ENCODE measurements at regions not wholly inside any gene's neighbourhood (a gene's known extent, or its start where the extent isn't known, plus 50 kb on each side); places are given as distances from the start of the nearest gene placed in this dataset.
A peak's percentile ranks its signal among the peaks of the same experiment; 100 is the strongest.
"Not testable (repeated sequence)": the region's sequence is repeated elsewhere in the genome, so short reads cannot be mapped to it uniquely, and the experiment has no call there.

DNA sequence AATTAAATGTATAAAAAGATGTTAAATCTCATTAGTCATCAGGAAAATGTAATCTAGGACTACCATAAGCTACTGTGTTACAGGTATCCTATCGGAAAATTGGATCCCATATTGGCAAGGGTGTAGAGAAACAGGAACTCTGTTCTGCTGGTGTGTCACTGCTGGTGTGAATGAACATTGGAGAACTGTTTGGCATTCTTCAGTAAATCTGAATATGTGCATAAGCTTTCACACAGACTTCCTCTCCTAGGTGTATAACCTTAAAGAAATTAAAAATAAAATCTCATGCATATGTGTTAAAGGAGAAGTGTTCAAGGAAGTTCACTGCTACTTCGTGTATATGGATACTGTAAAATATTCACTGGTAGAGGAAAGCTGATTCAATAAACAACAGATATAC is 484.6 kb upstream of the TLE4 start:
- no peak for DNase-seq

DNA sequence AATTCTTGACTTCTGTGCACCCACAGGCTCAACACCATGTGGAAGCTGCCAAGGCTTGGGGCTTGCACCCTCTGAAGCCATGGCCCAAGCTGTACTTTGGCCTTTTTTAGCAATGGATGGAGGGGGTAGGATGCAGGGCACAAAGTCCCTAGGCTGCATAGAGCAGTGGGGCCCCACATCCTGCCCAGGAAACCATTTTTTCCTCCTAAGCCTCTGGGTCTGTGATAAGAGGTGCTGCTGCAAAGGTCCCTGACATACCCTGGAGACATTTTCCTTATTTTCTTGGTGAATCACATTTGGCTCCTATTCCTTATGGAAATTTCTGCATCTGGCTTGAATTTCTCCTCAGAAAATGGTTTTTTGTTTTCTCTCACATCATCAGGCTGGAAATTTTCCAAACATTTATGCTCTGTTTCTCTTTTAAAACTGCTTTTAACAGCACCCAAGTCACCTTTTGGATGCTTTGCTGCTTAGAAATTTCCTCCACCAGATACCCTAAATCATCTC is 482.7 kb upstream of the TLE4 start:
- DNase-seq = no peak

DNA sequence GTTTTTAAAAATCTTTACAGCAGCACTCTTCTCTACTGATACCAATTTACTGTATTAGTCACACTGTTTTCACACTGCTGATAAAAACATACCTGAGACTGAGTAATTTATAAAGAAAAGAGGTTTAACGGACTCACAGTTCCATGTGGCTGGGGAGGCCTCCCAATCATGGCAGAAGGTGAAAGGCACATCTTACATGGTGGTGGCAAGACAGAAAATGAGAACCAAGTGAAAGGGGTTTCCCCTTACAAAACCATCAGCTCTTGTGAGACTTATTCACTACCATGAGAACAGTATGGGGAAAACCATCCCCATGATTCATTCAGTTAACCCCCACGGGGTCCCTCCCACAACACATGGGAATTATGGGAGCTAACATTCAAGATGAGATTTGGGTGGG is 481.9 kb upstream of the TLE4 start:
- not testable (repeated sequence) for DNase-seq

DNA sequence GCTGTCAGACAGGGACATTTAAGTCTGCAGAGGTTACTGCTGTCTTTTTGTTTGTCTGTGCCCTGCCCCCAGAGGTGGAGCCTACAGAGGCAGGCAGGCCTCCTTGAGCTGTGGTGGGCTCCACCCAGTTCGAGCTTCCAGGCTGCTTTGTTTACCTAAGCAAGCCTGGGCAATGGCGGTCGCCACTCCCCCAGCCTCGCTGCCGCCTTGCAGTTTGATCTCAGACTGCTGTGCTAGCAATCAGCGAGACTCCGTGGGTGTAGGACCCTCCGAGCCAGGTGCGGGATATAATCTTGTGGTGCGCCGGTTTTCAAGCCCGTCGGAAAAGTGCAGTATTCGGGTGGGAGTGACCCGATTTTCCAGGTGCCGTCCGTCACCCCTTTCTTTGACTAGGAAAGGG is 468.5 kb upstream of the TLE4 start:
- DNase-seq = not testable (repeated sequence)

DNA sequence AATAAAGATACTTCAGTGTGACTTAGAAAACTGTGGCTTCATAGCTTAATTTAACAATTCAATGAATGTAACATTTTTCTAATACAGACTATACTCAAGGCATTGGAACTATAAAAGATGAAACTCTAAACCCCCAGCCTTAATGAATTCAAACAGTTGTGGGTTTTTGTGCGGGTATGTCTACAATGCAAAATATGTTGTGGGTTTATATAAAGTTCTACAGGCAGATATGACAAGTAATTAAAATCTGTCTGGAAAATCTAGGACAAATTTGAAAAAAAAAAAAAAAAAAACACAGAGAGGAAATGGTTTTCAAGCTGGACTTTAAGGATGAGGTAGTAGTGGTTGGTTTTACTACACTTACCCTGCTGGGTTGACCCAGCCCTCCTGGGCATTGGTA is 467.5 kb upstream of the TLE4 start:
- DNase-seq = no peak

DNA sequence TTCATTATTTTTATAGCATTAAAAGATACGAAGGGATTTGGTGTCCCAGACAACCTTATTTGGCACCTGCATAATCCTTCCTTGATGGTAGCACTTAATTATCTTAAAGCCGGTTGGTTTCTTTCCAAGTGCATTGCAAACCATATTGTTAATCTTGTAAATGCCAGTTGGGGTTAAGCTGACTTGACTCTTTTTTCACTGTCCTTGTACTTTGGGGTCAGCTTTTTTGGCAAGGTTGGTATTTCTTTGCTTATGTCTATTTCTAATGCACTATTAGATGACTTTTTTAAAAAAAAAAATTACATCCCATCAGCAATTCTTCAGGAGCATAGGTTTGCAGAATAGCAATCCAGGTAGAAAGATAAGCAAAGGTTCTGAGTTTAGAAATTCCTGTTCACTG is 466.8 kb upstream of the TLE4 start:
- DNase-seq = no peak

DNA sequence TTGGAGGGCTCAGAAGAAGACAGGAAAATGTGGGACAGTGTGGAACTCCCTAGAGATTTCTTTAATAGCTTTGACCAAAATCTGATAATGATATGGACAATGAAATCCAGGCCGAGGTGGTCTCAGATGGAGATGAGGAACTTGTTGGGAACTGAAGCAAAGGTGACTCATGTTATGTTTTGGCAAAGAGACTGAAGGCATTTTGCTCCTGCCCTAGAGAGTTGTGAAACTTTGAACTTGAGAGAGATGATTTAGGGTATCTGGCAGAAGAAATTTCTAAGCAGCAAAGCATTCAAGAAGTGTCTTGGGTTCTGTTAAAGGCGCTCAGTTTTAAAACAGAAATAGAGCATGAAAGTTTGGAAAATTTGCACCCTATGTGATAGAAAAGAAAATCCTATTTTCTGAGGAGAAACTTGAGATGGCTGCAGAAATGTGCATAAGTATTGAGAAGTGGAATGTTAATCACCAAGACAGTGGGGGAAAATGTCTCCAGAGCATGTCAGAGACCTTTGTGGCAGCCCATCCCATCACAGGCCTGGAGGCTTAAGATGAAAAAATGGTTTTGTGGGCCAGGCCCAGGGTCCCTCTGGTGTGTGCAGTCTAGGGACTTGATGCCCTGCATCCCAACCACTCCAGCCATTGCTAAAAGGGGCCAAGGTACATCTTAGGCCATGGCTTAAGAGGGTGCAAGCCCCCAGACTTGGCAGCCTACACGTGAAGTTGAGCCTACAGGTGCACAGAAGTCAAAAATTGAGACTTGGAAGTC is 463.7 kb upstream of the TLE4 start:
- no peak for DNase-seq

DNA sequence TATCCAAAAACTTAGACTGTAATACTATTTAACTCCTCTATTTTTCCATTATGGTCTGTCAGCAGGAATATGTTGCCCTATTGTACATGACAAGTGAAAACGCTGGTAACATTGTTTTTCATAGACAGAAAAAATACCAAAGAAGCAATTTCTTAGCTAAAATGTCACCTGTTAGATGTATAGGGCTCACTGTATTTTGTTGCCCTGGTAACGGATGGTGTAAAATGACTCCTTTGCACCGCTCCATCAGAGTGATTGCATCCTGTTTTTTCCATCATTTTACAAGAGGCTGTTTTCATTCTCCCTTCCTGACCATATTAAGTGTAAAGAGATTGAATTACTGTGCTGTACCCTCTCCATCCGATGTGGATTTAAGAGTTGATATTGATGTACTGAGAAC is 460.1 kb upstream of the TLE4 start:
- no peak for DNase-seq

DNA sequence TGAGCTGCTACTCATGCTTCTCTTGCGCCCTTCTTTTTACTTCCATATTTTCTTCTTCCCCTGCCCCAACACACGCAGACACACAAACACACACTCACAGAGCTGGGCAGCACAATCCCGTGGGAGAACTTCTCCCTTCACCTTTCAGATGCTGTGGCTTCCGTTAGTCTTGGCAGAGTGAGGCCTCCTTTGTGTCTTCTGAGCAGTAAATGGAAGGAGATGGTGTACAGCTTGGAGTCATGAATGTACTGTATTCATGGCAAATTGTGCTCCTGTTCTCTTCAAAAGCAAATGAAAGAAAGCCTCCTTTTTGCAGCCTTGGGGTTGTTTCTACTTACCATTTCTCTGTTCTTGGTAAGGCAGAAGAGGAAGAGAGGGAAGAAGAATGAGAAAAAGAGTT is 456.6 kb upstream of the TLE4 start:
- no peak for DNase-seq

DNA sequence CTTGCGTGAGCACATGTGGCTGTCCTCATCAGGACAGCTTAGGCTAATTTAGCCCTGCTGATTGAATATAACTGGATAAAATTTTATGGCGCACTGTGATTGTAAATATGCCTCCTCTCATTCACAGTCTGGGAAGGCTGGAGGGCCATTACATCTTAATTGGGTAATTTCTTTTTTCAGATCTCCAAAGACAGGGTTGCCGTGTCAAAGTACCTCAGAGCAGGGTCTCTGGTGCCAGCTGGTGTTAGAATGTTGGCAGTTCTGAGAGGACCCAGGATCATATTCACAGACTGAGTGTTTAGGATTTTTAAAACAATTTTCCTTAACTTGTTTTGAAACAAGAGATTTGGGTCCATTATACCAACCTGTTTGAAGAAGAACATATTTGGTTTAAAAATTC is 455.7 kb upstream of the TLE4 start:
- no peak for DNase-seq

DNA sequence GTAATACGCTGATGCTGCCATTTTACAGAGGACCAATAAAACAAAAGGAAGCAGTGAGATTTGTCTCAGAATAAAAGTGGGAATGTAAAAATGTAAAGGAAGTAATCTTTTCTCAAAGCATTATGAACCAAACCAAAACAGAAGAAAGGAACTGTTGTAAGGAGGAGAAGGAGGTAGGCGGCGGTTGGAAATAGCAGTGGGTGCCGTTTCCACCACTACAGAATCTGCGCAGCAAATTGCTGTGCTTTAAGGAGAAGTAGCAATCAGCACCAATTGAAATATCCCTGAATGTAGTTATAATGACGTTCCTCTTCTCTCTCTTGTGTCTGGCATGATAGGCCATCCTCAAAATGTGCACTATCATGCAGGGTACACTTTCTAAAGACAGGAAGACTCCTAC is 455.1 kb upstream of the TLE4 start:
- no peak for DNase-seq

DNA sequence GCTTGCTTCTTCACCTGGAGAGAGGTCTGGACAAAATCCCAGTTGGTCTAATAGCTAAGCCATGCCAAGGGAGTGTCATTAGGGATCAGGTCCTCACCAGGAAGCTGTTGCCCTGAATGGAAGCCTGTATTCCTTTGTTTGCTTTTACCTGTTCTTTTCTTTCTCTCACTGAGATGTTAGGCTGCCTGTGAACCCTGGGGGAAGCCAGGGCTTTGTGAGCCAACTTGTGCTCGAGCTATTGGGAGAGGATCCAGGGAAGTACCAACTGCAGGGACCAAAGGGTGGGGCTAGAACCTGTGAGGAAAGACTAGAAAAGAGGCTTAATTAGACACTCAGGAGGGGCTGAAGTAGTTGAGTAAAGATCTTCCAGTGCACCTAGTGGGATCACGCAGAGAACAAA is 451.2 kb upstream of the TLE4 start:
- no peak for DNase-seq

DNA sequence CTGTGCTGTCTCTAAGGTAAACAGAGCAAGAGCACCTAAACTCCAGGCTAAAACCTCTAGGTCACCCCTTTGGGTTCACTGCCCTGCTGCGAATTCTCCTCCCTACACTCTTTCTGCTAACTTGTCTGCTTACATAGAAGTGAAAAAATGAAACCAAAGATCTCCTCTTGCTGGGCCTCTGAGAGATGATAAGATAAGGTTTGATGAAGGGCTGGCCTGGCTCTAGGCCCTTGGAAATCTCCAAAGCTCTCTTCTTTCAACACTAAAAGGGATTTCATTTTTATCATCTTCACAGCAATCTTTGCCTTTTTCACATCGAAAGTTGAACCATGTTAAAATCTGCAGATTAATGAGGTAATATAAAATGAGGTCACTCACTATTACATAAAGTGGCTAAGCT is 450.8 kb upstream of the TLE4 start:
- DNase-seq = no peak

DNA sequence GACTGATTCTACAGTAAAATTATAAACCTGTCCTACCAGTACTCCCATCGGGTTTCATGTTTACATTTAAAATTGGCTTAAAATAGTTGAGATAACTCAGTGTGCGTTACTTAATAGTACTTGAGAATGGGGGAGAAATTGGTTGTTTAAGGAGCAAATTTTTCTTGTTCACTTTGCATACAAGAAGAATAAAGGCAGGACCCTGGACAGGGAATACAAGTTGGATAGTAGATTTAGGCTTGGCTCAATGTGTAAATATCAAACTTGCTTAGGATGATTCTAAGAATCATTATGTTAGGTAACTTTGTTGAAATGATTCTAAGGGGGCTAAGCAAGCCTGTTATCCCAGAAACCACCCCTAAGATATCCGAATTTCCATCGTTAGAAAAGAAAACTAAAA is 448.4 kb upstream of the TLE4 start:
- no peak for DNase-seq

DNA sequence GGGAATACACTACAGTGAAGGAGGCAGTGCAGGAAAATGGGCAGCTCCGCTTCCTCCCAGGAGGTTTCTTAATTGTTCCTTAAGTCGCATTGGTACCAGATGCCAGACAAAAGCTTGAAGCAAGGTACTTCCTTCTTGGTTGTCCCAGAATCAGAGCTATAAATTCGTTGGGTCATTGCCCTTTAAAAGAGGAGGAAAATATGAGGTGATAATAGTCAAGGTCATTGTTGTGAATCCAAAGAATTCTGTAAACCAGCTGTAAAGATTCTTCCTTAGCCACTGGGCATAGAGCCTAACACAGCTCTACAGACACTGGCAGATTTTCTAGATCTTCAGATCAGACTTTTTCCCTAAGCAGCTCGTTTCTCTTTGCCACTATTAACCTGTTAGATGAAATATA is 444.1 kb upstream of the TLE4 start:
- no peak for DNase-seq

DNA sequence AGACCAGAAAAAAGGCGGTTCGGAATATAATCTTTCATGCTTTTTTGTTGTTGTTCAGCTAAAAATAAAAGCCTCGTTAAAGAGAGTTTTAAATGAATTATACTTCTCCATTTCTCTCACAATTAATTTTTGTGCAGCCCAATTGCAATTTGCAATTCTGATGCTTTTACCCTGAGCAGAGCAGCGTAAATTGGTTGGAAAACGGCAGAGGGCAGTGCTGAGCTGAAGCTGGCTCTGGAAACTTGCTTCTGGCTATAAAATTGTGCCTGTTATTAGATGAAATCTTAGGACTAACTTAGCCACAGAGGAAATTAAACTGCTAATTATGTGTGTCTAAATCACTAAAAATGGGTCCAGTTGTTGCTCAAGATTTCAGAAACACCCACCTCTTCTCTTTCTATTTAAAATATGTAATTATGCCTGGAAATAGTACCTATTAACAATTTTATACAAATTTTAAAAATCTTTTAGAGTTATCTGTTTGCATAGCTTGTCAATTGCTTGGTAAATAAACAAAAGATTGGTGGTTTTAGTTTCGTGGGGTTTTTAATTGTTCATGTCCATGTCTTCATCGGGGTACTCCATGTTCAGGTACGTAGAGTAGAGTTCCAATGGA is 441.8 kb upstream of the TLE4 start:
- DNase-seq = peak; percentile 42 to 61

DNA sequence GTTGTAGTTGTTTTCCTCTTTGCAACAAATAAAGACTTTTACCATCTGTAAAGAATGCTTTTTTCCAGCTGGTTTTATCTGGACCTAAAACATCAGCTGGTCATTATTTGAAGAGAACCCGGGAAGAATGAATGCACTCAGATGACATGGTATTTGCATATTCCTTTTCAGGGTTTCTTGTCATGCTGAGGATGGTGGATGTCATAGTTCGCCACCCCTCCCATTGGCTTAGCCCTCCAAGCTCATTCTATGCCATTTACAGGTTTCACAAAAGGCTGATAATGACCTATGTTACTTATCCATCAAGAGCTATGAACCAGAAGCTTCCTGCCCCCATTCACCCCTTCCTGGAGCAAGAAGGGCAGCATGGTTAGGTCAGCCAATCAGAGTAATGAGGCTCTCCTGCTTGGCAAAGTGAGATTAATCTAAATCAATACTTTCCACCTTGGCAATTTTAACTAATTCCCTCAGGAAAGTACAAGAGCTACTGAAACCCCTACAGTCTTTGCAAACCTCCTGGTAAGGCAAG is 440.5 kb upstream of the TLE4 start:
- DNase-seq = no peak

DNA sequence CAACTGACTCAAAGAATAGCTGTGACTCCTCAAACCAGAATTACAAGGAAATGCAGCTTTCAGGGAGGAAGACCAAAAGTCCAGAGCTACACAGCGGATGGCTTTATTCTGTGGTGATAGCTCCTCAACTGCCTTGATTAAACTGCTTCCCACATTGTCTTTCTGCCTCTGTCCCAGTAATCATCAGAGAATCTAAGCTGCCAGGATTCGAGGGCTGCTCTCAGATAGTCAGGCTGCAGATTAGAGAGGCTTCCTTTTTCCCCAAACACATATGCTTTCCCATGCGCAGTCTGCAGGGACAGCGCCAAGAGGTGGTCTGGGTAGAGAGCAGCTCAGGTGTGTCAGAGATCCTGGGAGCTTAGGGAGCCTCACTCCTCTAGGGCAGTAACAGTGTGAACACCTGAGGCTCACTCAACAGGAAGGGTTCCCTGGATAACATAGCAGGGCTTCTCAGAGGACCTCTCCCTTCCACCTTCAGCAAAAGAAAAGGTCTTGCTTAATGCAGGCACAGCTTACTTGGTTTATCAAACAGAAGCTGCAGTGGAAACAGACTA is 439.9 kb upstream of the TLE4 start:
- no peak for DNase-seq

DNA sequence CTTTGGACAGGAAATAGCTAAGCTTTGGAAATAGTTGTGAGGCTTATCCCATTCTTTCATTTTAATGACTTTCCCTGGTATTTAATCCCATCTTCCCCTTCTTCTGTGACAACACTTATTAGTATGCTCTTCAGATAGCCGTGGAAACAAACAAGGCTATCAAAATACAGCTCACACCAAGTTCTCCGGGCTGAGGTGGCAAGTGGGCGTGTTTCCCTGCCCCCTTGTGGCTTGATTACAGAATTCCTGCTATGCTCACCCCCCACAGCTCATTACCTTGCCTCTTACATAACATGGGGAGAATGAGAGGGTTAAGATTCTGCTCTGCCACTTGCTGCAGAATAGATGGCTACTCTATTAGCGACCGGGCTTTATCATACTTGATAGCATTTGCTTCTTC is 437.1 kb upstream of the TLE4 start:
- no peak for DNase-seq

DNA sequence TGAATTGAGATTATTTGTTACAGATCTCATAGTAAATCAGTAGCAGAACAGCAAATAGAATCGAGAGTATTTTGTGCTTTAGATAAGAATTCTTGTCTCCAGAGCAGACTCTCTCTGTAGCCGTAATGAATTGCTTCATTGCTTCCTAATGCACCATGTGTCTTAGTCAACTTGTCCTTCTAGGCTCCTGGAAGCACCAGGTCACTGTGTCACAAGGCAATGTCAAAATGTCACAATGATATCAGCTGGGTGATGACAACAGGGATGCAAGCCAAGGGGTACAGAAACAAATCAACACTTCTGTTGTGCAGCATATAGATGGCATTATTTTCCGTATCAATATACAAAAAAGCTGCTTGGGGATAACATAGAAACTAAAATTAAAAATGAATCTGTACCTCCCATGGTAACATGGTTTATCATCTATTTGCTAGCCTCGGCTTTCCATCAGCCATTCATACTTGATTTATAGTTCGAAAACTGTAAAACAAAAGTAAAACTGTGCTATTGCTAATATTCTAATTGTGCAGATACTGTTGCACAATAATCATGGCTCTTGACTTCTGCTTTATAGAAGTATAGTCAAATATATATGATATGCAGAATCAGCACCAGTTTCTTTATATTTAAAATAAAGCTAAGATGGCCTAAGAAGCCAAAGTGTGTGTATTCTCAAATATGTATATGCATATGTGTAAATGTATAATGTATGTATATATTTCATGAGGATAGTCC is 435.9 kb upstream of the TLE4 start:
- no peak for DNase-seq

DNA sequence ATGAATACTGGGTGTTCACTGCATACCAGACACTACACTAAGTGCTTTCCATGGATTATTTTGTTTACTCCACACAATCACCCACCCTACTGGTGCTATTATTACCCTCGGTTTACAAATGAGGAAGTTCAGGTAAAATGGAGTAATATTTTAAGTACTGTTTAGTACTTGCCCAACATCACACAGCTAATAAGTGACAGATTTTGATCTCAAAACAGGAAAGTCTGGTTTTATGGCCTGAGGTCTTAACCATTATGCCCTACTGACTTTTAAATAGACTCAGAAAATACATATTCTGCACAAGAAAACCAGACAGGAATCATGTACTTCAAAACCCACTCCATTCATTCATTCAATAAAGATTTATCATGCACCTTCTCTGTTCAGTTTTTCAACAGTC is 431.0 kb upstream of the TLE4 start:
- DNase-seq = no peak

DNA sequence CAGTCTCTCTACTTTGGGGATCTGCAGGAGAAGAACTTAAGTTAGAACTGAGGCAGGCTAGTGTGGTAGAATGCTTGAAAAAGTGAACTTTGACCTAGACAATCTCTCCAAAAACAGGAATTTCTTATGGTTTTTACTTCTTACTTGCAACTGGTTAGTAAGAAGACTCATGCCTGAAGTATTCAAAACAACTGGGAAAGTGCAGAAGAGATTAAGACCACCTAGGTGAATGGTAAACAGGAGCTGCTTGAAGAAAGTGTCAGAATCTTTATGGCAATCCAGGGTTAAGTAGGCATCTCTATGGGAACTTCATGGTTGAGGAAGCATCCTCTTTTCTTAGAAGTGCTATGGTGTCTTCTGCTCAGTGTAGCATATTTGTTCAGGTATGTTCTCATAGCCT is 428.6 kb upstream of the TLE4 start:
- DNase-seq = no peak

DNA sequence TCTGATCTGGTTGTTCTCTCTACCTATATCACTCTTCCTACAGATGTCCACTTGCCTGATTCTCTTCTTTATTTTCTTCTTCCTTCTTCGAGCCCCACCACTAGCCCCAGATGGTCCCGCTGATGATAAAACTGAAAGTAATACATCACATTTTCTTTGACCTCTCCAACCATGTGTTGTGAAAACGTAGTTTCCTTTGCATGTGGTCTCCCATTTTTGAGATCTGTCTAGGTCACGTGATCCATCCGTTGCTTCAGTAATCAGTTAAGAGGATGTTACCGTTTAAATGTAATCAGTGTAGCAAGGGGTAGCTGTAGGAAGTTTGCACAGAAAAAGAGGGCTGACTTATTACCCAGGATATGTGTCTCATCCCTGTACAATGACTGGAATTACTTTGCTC is 426.3 kb upstream of the TLE4 start:
- DNase-seq = no peak
